ENCODE measurements at regions not wholly inside any gene's neighbourhood (a gene's known extent, or its start where the extent isn't known, plus 50 kb on each side); places are given as distances from the start of the nearest gene placed in this dataset.
A peak's percentile ranks its signal among the peaks of the same experiment; 100 is the strongest.
"Not testable (repeated sequence)": the region's sequence is repeated elsewhere in the genome, so short reads cannot be mapped to it uniquely, and the experiment has no call there.

GRCh38 chr1:104163912-104164476, 414.3 kb downstream of the AMY1C start:
- DNase-seq (ENCODE audit: insufficient read length, low spot score) (no peak), FAIRE-seq (no peak)
- TF ChIP-seq POLR2A (IDR thresholded peaks at IDR 0.05; ENCODE audit: low read depth, low read length): no peak

- FAIRE-seq: no peak
- no peak for DNase-seq (ENCODE audit: insufficient read length, low spot score)
- no peak for TF ChIP-seq POLR2A (IDR thresholded peaks at IDR 0.05; ENCODE audit: low read depth, low read length)
These were observed 422.6 kb downstream of the AMY1C start for GRCh38 chr1:104172243-104172681.

GRCh38 chr1:104182251-104182650, 432.6 kb downstream of the AMY1C start:
- no peak for TF ChIP-seq POLR2A (IDR thresholded peaks at IDR 0.05; ENCODE audit: low read depth, low read length)
- no peak for DNase-seq (ENCODE audit: insufficient read length, low spot score)
- FAIRE-seq: no peak

- DNase-seq (ENCODE audit: insufficient read length, low spot score) (no peak), FAIRE-seq (no peak)
- no peak for TF ChIP-seq POLR2A (IDR thresholded peaks at IDR 0.05; ENCODE audit: low read depth, low read length)
These were observed 439.5 kb downstream of the AMY1C start for GRCh38 chr1:104189207-104189606.

- FAIRE-seq (no peak), DNase-seq (ENCODE audit: insufficient read length, low spot score) (no peak)
- TF ChIP-seq POLR2A (IDR thresholded peaks at IDR 0.05; ENCODE audit: low read depth, low read length): no peak
These were observed 441.1 kb downstream of the AMY1C start for GRCh38 chr1:104190821-104191220.

- peak; percentile 14 for DNase-seq (ENCODE audit: insufficient read length, low spot score)
- peak; percentile 100 for FAIRE-seq
- no peak for TF ChIP-seq POLR2A (IDR thresholded peaks at IDR 0.05; ENCODE audit: low read depth, low read length)
These were observed 445.7 kb downstream of the AMY1C start for GRCh38 chr1:104195395-104195794.

- no peak for TF ChIP-seq POLR2A (IDR thresholded peaks at IDR 0.05; ENCODE audit: low read depth, low read length)
- DNase-seq (ENCODE audit: insufficient read length, low spot score) (no peak), FAIRE-seq (no peak)
These were observed 446.4 kb downstream of the AMY1C start for GRCh38 chr1:104196136-104196535.

GRCh38 chr1:104197516-104197915, 447.8 kb downstream of the AMY1C start:
- no peak for TF ChIP-seq POLR2A (IDR thresholded peaks at IDR 0.05; ENCODE audit: low read depth, low read length)
- no peak for FAIRE-seq
- no peak for DNase-seq (ENCODE audit: insufficient read length, low spot score)

GRCh38 chr1:104212239-104212638, 462.5 kb downstream of the AMY1C start:
- no peak for FAIRE-seq
- TF ChIP-seq POLR2A (IDR thresholded peaks at IDR 0.05; ENCODE audit: low read depth, low read length): no peak
- no peak for DNase-seq (ENCODE audit: insufficient read length, low spot score)

- not testable (repeated sequence) for FAIRE-seq; DNase-seq (ENCODE audit: insufficient read length, low spot score)
These were observed 467.8 kb downstream of the AMY1C start for GRCh38 chr1:104217395-104217986.

- TF ChIP-seq POLR2A (IDR thresholded peaks at IDR 0.05; ENCODE audit: low read depth, low read length): no peak
- DNase-seq (ENCODE audit: insufficient read length, low spot score): no peak
- no peak for FAIRE-seq
These were observed 480.2 kb downstream of the AMY1C start for GRCh38 chr1:104229860-104230259.

GRCh38 chr1:104231676-104232075, 482.0 kb downstream of the AMY1C start:
- TF ChIP-seq POLR2A (IDR thresholded peaks at IDR 0.05; ENCODE audit: low read depth, low read length): no peak

GRCh38 chr1:104235141-104235540, 485.4 kb downstream of the AMY1C start:
- DNase-seq (ENCODE audit: insufficient read length, low spot score) (no peak), FAIRE-seq (no peak)
- TF ChIP-seq POLR2A (IDR thresholded peaks at IDR 0.05; ENCODE audit: low read depth, low read length): no peak

More at GRCh38 chr1:104231676-104232075, 482.0 kb downstream of the AMY1C start:
- FAIRE-seq: no peak
- no peak for DNase-seq (ENCODE audit: insufficient read length, low spot score)

GRCh38 chr1:104238991-104239390, 489.3 kb downstream of the AMY1C start:
- no peak for DNase-seq (ENCODE audit: insufficient read length, low spot score)
- TF ChIP-seq POLR2A (IDR thresholded peaks at IDR 0.05; ENCODE audit: low read depth, low read length): no peak

GRCh38 chr1:104248385-104248784, 498.7 kb downstream of the AMY1C start:
- FAIRE-seq: no peak
- no peak for DNase-seq (ENCODE audit: insufficient read length, low spot score)
- no peak for TF ChIP-seq POLR2A (IDR thresholded peaks at IDR 0.05; ENCODE audit: low read depth, low read length)

More at GRCh38 chr1:104238991-104239390, 489.3 kb downstream of the AMY1C start:
- FAIRE-seq: no peak
